Astrocyte (in vitro differentiated cells and primary cell): ENCODE measurements at regions not wholly inside any gene's neighbourhood (a gene's known extent, or its start where the extent isn't known, plus 50 kb on each side); places are given as distances from the start of the nearest gene placed in this dataset.

Experiments used
- DNase-seq: peaks from one replicate; pipeline ENCODE4 v3.0.0-alpha.2; 2010; ENCODE audit warnings: low read depth
- FAIRE-seq: peaks from 2 replicates; lab custom pipeline; 2011; peaks lifted over from hg19 to GRCh38; lab: Jason Lieb, UNC
- H2AFZ ChIP-seq: 2 replicates; pipeline ENCODE4 v1.6.0; 2012; ENCODE audit warnings: low read depth, low read length, inconsistent platforms
- H3K27ac ChIP-seq: 2 replicates; pipeline ENCODE4 v1.5.1; 2011; ENCODE audit warnings: low read depth, low read length, inconsistent platforms
- H3K27me3 ChIP-seq: 2 replicates; pipeline ENCODE4 v1.6.0; 2011; ENCODE audit warnings: low read length, inconsistent platforms; ENCODE audit not compliant: insufficient read depth
- H3K36me3 ChIP-seq: 2 replicates; pipeline ENCODE4 v1.5.1; 2011; ENCODE audit warnings: low read length, inconsistent platforms; ENCODE audit not compliant: insufficient read depth
- H3K4me1 ChIP-seq: 2 replicates; pipeline ENCODE4 v1.5.1; 2011; ENCODE audit warnings: low read length, inconsistent platforms; ENCODE audit not compliant: insufficient read depth
- H3K4me2 ChIP-seq: 2 replicates; pipeline ENCODE4 v1.6.0; 2012; ENCODE audit warnings: low read length, inconsistent platforms
- H3K4me3 ChIP-seq: 2 replicates; pipeline ENCODE4 v1.5.1; 2011; ENCODE audit warnings: low read depth, mild to moderate bottlenecking, low read length, inconsistent platforms; ENCODE audit not compliant: insufficient read depth
- H3K79me2 ChIP-seq: 2 replicates; pipeline ENCODE4 v1.6.0; 2012; ENCODE audit warnings: mild to moderate bottlenecking, low read length, inconsistent platforms; ENCODE audit not compliant: insufficient read depth
- H3K9ac ChIP-seq: 2 replicates; pipeline ENCODE4 v1.6.0; 2012; ENCODE audit warnings: mild to moderate bottlenecking, low read length, inconsistent platforms
- H3K9me3 ChIP-seq: 2 replicates; pipeline ENCODE4 v1.5.1; 2012; ENCODE audit warnings: low read depth, mild to moderate bottlenecking, low read length, inconsistent platforms; ENCODE audit not compliant: insufficient read depth
- H4K20me1 ChIP-seq: 2 replicates; pipeline ENCODE4 v1.6.0; 2012; ENCODE audit warnings: low read length, inconsistent platforms; ENCODE audit not compliant: insufficient read depth
- H3K27ac Mint-ChIP-seq: one replicate; pipeline ENCODE4 v1.8.0; 2021; ENCODE audit warnings: mild to moderate bottlenecking, mixed read lengths; ENCODE audit not compliant: unreplicated experiment
- H3K27me3 Mint-ChIP-seq: one replicate; pipeline ENCODE4 v1.8.0; 2021; ENCODE audit warnings: low read depth, mixed read lengths; ENCODE audit not compliant: unreplicated experiment
- H3K36me3 Mint-ChIP-seq: one replicate; pipeline ENCODE4 v1.8.0; 2021; ENCODE audit warnings: low read depth, mixed read lengths; ENCODE audit not compliant: unreplicated experiment
- H3K4me1 Mint-ChIP-seq: one replicate; pipeline ENCODE4 v1.8.0; 2021; ENCODE audit warnings: low read depth, mixed read lengths; ENCODE audit not compliant: unreplicated experiment
- H3K4me3 Mint-ChIP-seq: one replicate; pipeline ENCODE4 v1.8.0; 2021; ENCODE audit warnings: mild to moderate bottlenecking, moderate library complexity, mixed read lengths; ENCODE audit not compliant: unreplicated experiment
- H3K9me3 Mint-ChIP-seq: one replicate; pipeline ENCODE4 v1.8.0; 2021; ENCODE audit warnings: mild to moderate bottlenecking, mixed read lengths; ENCODE audit not compliant: unreplicated experiment
- CTCF ChIP-seq: IDR thresholded peaks from 2 replicates; pipeline ENCODE4 v1.5.1; 2011; ENCODE audit warnings: low read depth, mild to moderate bottlenecking, inconsistent platforms, low read length, moderate library complexity; ENCODE audit not compliant: insufficient read depth
- EZH2 ChIP-seq: IDR thresholded peaks from 2 replicates; pipeline ENCODE4 v1.6.1; 2012; ENCODE audit warnings: mild to moderate bottlenecking, low read length, inconsistent platforms; ENCODE audit not compliant: insufficient read depth

DNA sequence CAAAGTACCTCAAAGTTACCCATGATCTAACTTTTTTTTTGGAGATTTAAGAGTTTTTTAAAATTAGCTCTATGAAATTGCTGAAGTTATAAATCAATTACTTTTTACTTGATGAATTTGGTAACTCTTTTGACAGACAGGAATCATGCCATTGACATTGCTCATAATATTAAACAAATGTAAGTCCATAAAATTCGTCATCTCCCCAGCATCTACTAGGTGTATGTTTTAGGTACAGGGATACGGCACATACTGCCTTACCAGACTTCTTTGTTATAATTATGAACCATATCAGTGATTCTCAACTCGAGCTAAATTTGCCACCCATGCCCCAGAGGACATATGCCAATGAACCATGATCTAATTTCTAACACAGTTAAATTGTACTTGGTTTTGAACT is 247.5 kb upstream of the TGFBR2 start:
- TF ChIP-seq EZH2, result no peak
- no peak for TF ChIP-seq CTCF
- Histone ChIP-seq H3K4me1 (peaks cover 23% of the 10 kb centered on the region), H3K9ac (no peak overlapping the region), H3K27me3 (no peaks in the 10 kb centered on the region), H3K27ac (no peak overlapping the region), H2AFZ (no peak overlapping the region), H3K4me2 (no peak overlapping the region), H4K20me1 (no peaks in the 10 kb centered on the region), H3K36me3 (no peaks in the 10 kb centered on the region), H3K79me2 (no peaks in the 10 kb centered on the region), H3K9me3 (no peaks in the 10 kb centered on the region), H3K4me3 (no peak overlapping the region)
- H3K9me3 Mint-ChIP-seq, result no peaks in the 10 kb centered on the region
- FAIRE-seq (no peak), DNase-seq (no peak)
- H3K27me3 Mint-ChIP-seq, result no peaks in the 10 kb centered on the region
- H3K27ac Mint-ChIP-seq, result no peak overlapping the region
- no peaks in the 10 kb centered on the region for H3K36me3 Mint-ChIP-seq
- no peak overlapping the region for H3K4me3 Mint-ChIP-seq
- peaks cover 15% of the 10 kb centered on the region for H3K4me1 Mint-ChIP-seq

DNA sequence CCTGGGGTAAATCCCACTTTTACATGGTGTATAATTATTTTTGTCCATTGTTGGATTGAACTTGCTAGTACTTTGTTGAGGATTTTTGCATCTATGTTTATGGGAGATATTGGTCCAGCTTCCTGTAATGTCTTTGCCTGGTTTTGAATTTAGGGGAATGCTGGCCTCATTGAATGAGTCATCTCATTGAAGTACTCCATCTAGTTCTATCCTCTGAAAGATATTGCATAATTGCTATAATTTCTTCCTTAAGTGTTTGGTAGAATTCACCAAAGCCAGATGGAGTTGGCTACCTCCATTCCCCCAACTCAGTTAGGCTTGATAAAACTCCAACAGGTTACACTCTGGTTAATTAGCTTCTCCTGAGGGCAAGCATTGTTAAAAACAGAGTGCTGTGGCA is 237.4 kb upstream of the TGFBR2 start:
- Mint-ChIP-seq H3K4me1 (peaks cover 3% of the 10 kb centered on the region), H3K4me3 (no peak overlapping the region), H3K27ac (no peak overlapping the region), H3K27me3 (no peaks in the 10 kb centered on the region), H3K36me3 (no peaks in the 10 kb centered on the region), H3K9me3 (peaks cover 1% of the 10 kb centered on the region)
- DNase-seq (peak; percentile 68), FAIRE-seq (no peak)
- H3K27ac ChIP-seq, result no peak overlapping the region
- H3K9me3 ChIP-seq, result no peaks in the 10 kb centered on the region
- no peak overlapping the region for H3K4me3 ChIP-seq
- H2AFZ ChIP-seq, result no peak overlapping the region
- no peaks in the 10 kb centered on the region for H3K79me2 ChIP-seq
- no peak overlapping the region for H3K9ac ChIP-seq
- TF ChIP-seq CTCF (no peak), EZH2 (no peak)
- H3K4me1 ChIP-seq, result peaks cover 10% of the 10 kb centered on the region
- no peaks in the 10 kb centered on the region for H3K36me3 ChIP-seq
- no peaks in the 10 kb centered on the region for H4K20me1 ChIP-seq
- no peak overlapping the region for H3K4me2 ChIP-seq
- no peaks in the 10 kb centered on the region for H3K27me3 ChIP-seq

DNA sequence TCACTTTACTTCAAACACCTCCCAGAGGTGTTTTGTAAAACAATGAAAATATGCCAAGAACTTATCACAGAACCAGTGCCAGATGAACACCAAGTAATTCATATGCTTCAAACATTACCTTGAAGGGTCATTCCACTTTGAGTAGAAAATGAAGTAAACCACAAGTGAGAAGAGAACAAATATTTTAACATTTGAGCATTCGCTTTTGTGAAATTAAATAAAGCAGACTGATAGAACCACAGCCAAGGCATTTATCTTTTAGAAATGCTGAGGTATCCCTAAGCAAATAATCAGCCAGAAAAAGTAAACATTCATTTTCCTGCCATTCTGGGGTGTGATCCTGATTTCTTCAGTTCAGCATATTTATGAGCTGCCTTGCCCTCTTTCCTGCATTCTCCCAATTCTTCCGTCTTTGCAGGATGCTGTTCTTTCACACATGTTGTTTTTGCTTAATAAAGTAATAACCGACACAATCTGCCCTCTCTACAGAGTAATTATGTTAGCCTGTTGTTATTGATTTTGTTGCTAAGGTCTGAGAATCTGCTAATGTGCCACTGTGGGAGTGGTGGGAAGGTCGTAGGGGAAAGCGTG is 235.6 kb upstream of the TGFBR2 start:
- DNase-seq (peak; percentile 86), FAIRE-seq (peak; percentile 72)
- no peaks in the 10 kb centered on the region for H3K36me3 Mint-ChIP-seq
- no peaks in the 10 kb centered on the region for H3K79me2 ChIP-seq
- H3K27ac ChIP-seq, result no peak overlapping the region
- H3K4me3 Mint-ChIP-seq, result no peak overlapping the region
- H3K9ac ChIP-seq, result no peak overlapping the region
- H2AFZ ChIP-seq, result peak overlapping the region; percentile 5
- no peaks in the 10 kb centered on the region for H4K20me1 ChIP-seq
- H3K4me2 ChIP-seq, result peak overlapping the region; percentile 14
- H3K36me3 ChIP-seq, result no peaks in the 10 kb centered on the region
- peaks cover 10% of the 10 kb centered on the region for H3K4me1 ChIP-seq
- H3K27me3 Mint-ChIP-seq, result no peaks in the 10 kb centered on the region
- peaks cover 1% of the 10 kb centered on the region for H3K9me3 Mint-ChIP-seq
- H3K27ac Mint-ChIP-seq, result no peak overlapping the region
- H3K4me3 ChIP-seq, result no peak overlapping the region
- TF ChIP-seq CTCF, result no peak
- no peak for TF ChIP-seq EZH2
- H3K4me1 Mint-ChIP-seq, result peaks cover 3% of the 10 kb centered on the region
- no peaks in the 10 kb centered on the region for H3K9me3 ChIP-seq
- no peaks in the 10 kb centered on the region for H3K27me3 ChIP-seq
